GM12875 (cell line): ENCODE measurements at regions not wholly inside any gene's neighbourhood (a gene's known extent, or its start where the extent isn't known, plus 50 kb on each side); places are given as distances from the start of the nearest gene placed in this dataset.

ENCODE experiments used
- H3K4me3 ChIP-seq: one replicate; pipeline ENCODE4 v1.5.1; 2011; ENCODE audit warnings: low read depth, low read length, control low read depth
- CTCF ChIP-seq: IDR thresholded peaks from 2 replicates; pipeline ENCODE4 v1.5.1; 2011; ENCODE audit warnings: low read depth, mild to moderate bottlenecking, control low read depth, inconsistent platforms, low read length, moderate library complexity, borderline replicate concordance; ENCODE audit not compliant: insufficient read depth

GRCh38 chr12:48286665-48287064 lies 64.1 kb downstream of the ZNF641 start:
- TF ChIP-seq CTCF, result peak; percentile 57
- H3K4me3 ChIP-seq, result no peak overlapping the region

GRCh38 chr12:48285751-48286650 lies 64.7 kb downstream of the ZNF641 start:
- TF ChIP-seq CTCF, result no peak
- no peak overlapping the region for H3K4me3 ChIP-seq

- H3K4me3 ChIP-seq, result no peak overlapping the region
- TF ChIP-seq CTCF, result no peak
Measured at GRCh38 chr12:48281811-48282210, 68.9 kb downstream of the ZNF641 start.

DNA sequence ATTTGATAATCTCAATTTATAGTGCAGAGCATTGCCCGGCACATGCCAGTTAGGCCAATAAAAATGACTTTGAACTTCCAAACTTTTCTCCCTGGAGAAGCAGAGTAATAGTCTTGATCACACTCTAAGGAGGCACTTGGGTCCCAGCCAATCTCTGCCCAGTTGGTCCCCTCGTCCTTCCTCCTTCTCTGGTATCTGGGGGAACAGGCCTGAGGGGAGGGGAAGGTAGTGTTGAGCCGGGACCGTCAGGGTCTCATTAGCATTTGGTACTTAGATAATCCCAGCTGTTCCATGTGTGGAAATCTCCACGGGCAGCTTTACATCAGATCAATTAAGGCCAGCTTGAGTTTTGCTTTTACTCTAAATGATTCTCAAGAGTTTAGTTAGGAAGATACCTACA lies 70.1 kb downstream of the ZNF641 start:
- TF ChIP-seq CTCF, result no peak
- no peak overlapping the region for H3K4me3 ChIP-seq

GRCh38 chr12:48279601-48280000 lies 71.1 kb downstream of the ZNF641 start:
- no peak for TF ChIP-seq CTCF
- no peak overlapping the region for H3K4me3 ChIP-seq

DNA sequence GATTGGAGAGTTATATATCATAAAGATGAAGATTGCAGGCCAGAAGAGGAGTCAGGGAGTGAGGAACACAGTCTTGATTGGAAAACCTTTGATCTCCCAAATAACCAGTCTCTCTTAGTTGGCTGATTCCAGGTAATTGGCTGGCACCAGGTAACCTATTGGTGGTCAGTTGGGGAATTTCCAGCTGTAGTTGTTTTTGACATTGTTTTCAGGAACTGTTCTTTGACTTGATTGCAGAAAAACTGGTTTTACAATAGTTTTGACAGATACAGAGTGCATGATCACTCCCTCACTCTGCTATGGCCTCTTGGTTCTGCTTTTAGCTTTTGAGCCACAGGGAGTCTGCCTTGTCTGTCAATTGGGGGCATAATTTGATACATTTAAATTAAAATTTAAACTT lies 71.6 kb downstream of the ZNF641 start:
- no peak overlapping the region for H3K4me3 ChIP-seq
- TF ChIP-seq CTCF, result no peak

- TF ChIP-seq CTCF, result no peak
- H3K4me3 ChIP-seq, result no peak overlapping the region
Measured at GRCh38 chr12:48276621-48277020, 73.5 kb upstream of the OR10AD1 start.
